B cell (primary cell): ENCODE measurements at regions not wholly inside any gene's neighbourhood (a gene's known extent, or its start where the extent isn't known, plus 50 kb on each side); places are given as distances from the start of the nearest gene placed in this dataset.

Experiments
- ATAC-seq: fragments of 200-7000 bp; cut with Tn5 transposase; one replicate; pipeline ENCODE4 v1.10.0; 2021; ENCODE audit warnings: low read depth, mild to moderate bottlenecking, moderate number of reproducible peaks, moderate library complexity
- CTCF ChIA-PET: fragments of 350-600 bp; sonication (Branson Sonifier 250); formaldehyde crosslinking; loops from one replicate; lab custom pipeline; 2021; ENCODE audit warnings: antibody characterized with exemption, inconsistent platforms; lab: Charles Lee
- POLR2A ChIA-PET: fragments of 350-600 bp; sonication (Branson Sonifier 250); formaldehyde crosslinking; loops from one replicate; lab custom pipeline; 2021; ENCODE audit warnings: antibody characterized with exemption; lab: Charles Lee
- DNase-seq: peaks from one replicate; pipeline ENCODE4 v3.0.0; 2013
- H2AFZ ChIP-seq: 2 replicates; pipeline ENCODE4 v1.6.1; 2012; ENCODE audit warnings: mild to moderate bottlenecking, low read depth, low read length; ENCODE audit not compliant: insufficient read depth, poor library complexity, severe bottlenecking
- H3K27ac ChIP-seq, 2 donors: 1 replicate in 1 of 2; 2 replicates in 1 of 2; pipeline ENCODE4 v1.5.1; 2012 to 2013; ENCODE audit warnings: low read length in 2 of 2, mild to moderate bottlenecking in 2 of 2, moderate library complexity in 1 of 2
- H3K27me3 ChIP-seq, 4 experiments: fragments of 200-600 bp in 1 of 4; sonication (generic) in 1 of 4; replicated peaks in 1 of 4; 1 replicate in 2 of 4; 2 replicates in 2 of 4; pipeline versions ENCODE4 v1.6.1 to v1.7.0; 2013 to 2016; ENCODE audit warnings: low read length in 3 of 4, mild to moderate bottlenecking in 2 of 4, mixed read lengths in 1 of 4, moderate library complexity in 1 of 4; ENCODE audit not compliant: insufficient read depth in 4 of 4, control insufficient read depth in 3 of 4; ENCODE audit errors: control extremely low read depth in 1 of 4
- H3K36me3 ChIP-seq, 2 experiments: replicated peaks in 1 of 2; 1 replicate in 1 of 2; 2 replicates in 1 of 2; pipeline versions ENCODE4 v1.6.1 to v1.7.1; 2013; ENCODE audit warnings: low read length in 1 of 2; ENCODE audit not compliant: insufficient read depth in 2 of 2, control insufficient read depth in 1 of 2; ENCODE audit errors: control extremely low read depth in 1 of 2, extremely low read depth in 1 of 2
- H3K4me1 ChIP-seq, 2 donors: fragments of 200-600 bp in 1 of 2; sonication (generic) in 1 of 2; 1 replicate in 1 of 2; 2 replicates in 1 of 2; pipeline versions ENCODE4 v1.5.1 to v1.6.1; 2013 to 2017; ENCODE audit warnings: low read length in 2 of 2; ENCODE audit not compliant: control insufficient read depth in 2 of 2, insufficient read depth in 2 of 2
- H3K4me2 ChIP-seq: replicated peaks from 2 replicates; pipeline ENCODE3; 2012; ENCODE audit warnings: mild to moderate bottlenecking, low read depth, low read length; ENCODE audit not compliant: poor library complexity, severe bottlenecking
- H3K4me3 ChIP-seq, 5 experiments: fragments of 200-600 bp in 1 of 5; sonication (generic) in 1 of 5; 1 replicate in 3 of 5; 2 replicates in 2 of 5; pipeline versions ENCODE4 v1.5.1 to v1.7.0; 2011 to 2016; ENCODE audit warnings: low read length in 4 of 5, mild to moderate bottlenecking in 4 of 5, low read depth in 2 of 5, control low read depth in 1 of 5, moderate library complexity in 1 of 5; ENCODE audit not compliant: insufficient read depth in 1 of 5; ENCODE audit errors: control extremely low read depth in 1 of 5, extremely low read depth in 1 of 5
- H3K79me2 ChIP-seq: fragments of 200-600 bp; sonication (generic); one replicate; pipeline ENCODE4 v1.6.0; 2016; ENCODE audit warnings: low read length; ENCODE audit not compliant: control insufficient read depth, insufficient read depth
- H3K9ac ChIP-seq: fragments of 200-600 bp; sonication (generic); 2 replicates; pipeline ENCODE4 v1.6.1; 2017; ENCODE audit warnings: mild to moderate bottlenecking, low read length, moderate library complexity
- H3K9me3 ChIP-seq, 3 donors: one replicate each; pipeline versions ENCODE4 v1.6.1 to v1.7.1; 2013; ENCODE audit warnings: low read length in 2 of 3; ENCODE audit not compliant: control insufficient read depth in 2 of 3, insufficient read depth in 1 of 3; ENCODE audit errors: control extremely low read depth in 1 of 3
- H4K20me1 ChIP-seq: 2 replicates; pipeline ENCODE4 v1.6.0; 2012; ENCODE audit warnings: mild to moderate bottlenecking, low read length; ENCODE audit not compliant: insufficient read depth, control insufficient read depth, poor library complexity, severe bottlenecking
- H3K27ac Mint-ChIP-seq: one replicate; pipeline ENCODE4 v1.8.0; 2021; ENCODE audit warnings: mixed read lengths
- H3K27me3 Mint-ChIP-seq: one replicate; pipeline ENCODE4 v1.8.0; 2021; ENCODE audit warnings: mixed read lengths
- H3K4me1 Mint-ChIP-seq: one replicate; pipeline ENCODE4 v1.8.0; 2021; ENCODE audit warnings: mixed read lengths
- H3K4me3 Mint-ChIP-seq: one replicate; pipeline ENCODE4 v1.8.0; 2021; ENCODE audit warnings: mixed read lengths
- H3K9me3 Mint-ChIP-seq: one replicate; pipeline ENCODE4 v1.8.0; 2022; ENCODE audit warnings: mixed read lengths; ENCODE audit not compliant: insufficient read depth
- EZH2 ChIP-seq: IDR thresholded peaks from 2 replicates; pipeline ENCODE4 v1.6.1; 2012; ENCODE audit warnings: borderline replicate concordance, low read depth, mild to moderate bottlenecking, moderate library complexity, low read length; ENCODE audit not compliant: insufficient read depth, poor library complexity, severe bottlenecking
- WGBS: methylation state at CpG from one replicate; pipeline ENCODE4 v1.1.5; 2013; ENCODE audit warnings: missing lambda C conversion rate; ENCODE audit not compliant: insufficient coverage; 5-methylcytosine and 5-hydroxymethylcytosine counted together
- intact Hi-C: fragments of 100-400 bp; cut with micrococcal nuclease; formaldehyde crosslinking; loops from one replicate; pipeline ENCODE4 v1.10.0; 2022
- TF ChIP-seq, protein P1 (sequence below): fragments of 200-600 bp; IDR thresholded peaks from one replicate; pipeline ENCODE4 v1.8.0; 2022; ENCODE audit warnings: antibody characterized with exemption, mild to moderate bottlenecking

DNA sequence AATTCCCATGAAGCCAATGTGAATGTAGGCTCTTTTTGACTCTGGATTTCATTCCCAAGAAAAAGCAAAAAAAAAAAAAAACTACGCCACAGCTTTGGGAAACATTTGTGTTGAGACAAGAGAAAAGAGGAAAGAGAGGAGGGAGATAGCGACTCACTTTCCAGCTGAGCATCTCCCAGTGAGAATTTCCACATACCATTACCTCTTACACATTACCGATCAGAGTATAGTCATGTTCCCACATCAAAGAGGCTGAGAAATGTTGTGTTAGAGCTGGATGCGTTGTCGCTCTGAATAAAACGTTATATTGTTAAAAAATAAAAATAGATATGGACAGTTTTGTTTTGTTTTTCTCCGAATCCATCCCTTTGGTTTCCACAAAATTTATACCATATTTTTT is 1019.3 kb upstream of the ADGRB3 start:
- Mint-ChIP-seq H3K27ac (no peak overlapping the region), H3K27me3 (no peaks in the 10 kb centered on the region), H3K9me3 (peaks cover 3% of the 10 kb centered on the region), H3K4me1 (no peaks in the 10 kb centered on the region), H3K4me3 (no peak overlapping the region)
- intact Hi-C loops: no loop called here
- Histone ChIP-seq H3K79me2 (no peaks in the 10 kb centered on the region), H3K4me2 (no peak overlapping the region), H3K27ac (no peak overlapping the region), H3K9ac (no peak overlapping the region), H3K4me1 (no peaks in the 10 kb centered on the region), H4K20me1 (no peaks in the 10 kb centered on the region), H3K36me3 (no peaks in the 10 kb centered on the region), H3K9me3 (no peaks in the 10 kb centered on the region), H2AFZ (no peak overlapping the region), H3K4me3 (no peak overlapping the region), H3K27me3 (no peaks in the 10 kb centered on the region)
- DNase-seq (no peak), ATAC-seq (no peak)
- TF ChIP-seq EZH2: no peak
- TF ChIP-seq, protein P1, sequence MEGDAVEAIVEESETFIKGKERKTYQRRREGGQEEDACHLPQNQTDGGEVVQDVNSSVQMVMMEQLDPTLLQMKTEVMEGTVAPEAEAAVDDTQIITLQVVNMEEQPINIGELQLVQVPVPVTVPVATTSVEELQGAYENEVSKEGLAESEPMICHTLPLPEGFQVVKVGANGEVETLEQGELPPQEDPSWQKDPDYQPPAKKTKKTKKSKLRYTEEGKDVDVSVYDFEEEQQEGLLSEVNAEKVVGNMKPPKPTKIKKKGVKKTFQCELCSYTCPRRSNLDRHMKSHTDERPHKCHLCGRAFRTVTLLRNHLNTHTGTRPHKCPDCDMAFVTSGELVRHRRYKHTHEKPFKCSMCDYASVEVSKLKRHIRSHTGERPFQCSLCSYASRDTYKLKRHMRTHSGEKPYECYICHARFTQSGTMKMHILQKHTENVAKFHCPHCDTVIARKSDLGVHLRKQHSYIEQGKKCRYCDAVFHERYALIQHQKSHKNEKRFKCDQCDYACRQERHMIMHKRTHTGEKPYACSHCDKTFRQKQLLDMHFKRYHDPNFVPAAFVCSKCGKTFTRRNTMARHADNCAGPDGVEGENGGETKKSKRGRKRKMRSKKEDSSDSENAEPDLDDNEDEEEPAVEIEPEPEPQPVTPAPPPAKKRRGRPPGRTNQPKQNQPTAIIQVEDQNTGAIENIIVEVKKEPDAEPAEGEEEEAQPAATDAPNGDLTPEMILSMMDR: no peak
- ChIA-PET POLR2A (no interaction called here), CTCF (no interaction called here)
- no CpG with 5 or more reads among the region's 7 CpGs for WGBS

DNA sequence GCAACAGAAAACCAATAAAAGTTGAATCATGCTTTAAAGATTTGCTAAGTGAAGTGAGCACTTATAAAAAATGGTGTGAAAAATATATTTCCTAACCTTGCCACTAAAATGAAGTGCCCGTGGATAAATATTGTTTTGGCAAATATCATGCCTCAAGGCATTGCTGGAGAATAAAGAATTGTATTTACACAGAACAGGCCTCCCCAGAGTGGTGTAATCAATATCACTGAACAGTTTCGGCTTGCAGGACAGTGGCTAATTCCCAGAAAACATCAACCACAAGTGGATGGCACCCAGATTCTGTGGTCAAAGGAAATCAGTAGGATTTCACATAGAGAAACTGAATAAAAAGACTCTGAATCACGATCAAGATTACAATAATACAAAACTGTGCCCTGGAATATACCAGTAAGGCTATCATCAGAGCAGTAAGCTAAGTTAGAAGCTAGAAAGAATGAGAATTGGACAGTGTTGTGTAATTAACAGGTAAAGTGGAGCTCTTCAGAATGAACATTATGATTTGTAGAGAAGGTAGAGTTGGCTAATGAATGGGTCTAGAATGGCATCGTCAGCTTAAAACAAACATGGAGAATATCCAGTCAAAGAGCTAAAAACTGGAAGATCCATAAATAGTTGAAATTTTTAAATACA is 1026.9 kb upstream of the ADGRB3 start:
- no CpG with 5 or more reads among the region's 4 CpGs for WGBS
- ChIA-PET CTCF (no interaction called here), POLR2A (no interaction called here)
- Histone ChIP-seq H3K4me1 (no peaks in the 10 kb centered on the region), H3K79me2 (no peaks in the 10 kb centered on the region), H2AFZ (no peak overlapping the region), H3K4me2 (no peak overlapping the region), H3K9me3 (peaks cover 0 to 4% (median 0%) of the 10 kb centered on the region in 3 donors), H3K9ac (no peak overlapping the region), H3K27me3 (no peaks in the 10 kb centered on the region), H3K4me3 (no peak overlapping the region), H4K20me1 (no peaks in the 10 kb centered on the region), H3K27ac (no peak overlapping the region), H3K36me3 (no peaks in the 10 kb centered on the region)
- no peak for TF ChIP-seq EZH2
- TF ChIP-seq, protein P1: no peak
- ATAC-seq (no peak), DNase-seq (no peak)
- Mint-ChIP-seq H3K9me3 (no peaks in the 10 kb centered on the region), H3K27ac (no peak overlapping the region), H3K27me3 (no peaks in the 10 kb centered on the region), H3K4me1 (no peaks in the 10 kb centered on the region), H3K4me3 (no peak overlapping the region)
- intact Hi-C loops: no loop called here
